ENCODE measurements at regions not wholly inside any gene's neighbourhood (a gene's known extent, or its start where the extent isn't known, plus 50 kb on each side); places are given as distances from the start of the nearest gene placed in this dataset.

GRCh38 chr15:35195649-35196048 is 110.6 kb upstream of the NANOGP8 start:
- no peak for TF ChIP-seq EZH2 (IDR thresholded peaks at IDR 0.05; ENCODE audit: low read length, missing control alignments)
- TF ChIP-seq, protein P1, sequence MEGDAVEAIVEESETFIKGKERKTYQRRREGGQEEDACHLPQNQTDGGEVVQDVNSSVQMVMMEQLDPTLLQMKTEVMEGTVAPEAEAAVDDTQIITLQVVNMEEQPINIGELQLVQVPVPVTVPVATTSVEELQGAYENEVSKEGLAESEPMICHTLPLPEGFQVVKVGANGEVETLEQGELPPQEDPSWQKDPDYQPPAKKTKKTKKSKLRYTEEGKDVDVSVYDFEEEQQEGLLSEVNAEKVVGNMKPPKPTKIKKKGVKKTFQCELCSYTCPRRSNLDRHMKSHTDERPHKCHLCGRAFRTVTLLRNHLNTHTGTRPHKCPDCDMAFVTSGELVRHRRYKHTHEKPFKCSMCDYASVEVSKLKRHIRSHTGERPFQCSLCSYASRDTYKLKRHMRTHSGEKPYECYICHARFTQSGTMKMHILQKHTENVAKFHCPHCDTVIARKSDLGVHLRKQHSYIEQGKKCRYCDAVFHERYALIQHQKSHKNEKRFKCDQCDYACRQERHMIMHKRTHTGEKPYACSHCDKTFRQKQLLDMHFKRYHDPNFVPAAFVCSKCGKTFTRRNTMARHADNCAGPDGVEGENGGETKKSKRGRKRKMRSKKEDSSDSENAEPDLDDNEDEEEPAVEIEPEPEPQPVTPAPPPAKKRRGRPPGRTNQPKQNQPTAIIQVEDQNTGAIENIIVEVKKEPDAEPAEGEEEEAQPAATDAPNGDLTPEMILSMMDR (conservative IDR thresholded peaks at IDR 0.05 in 1 of 2, IDR thresholded peaks at IDR 0.05 in 1 of 2; ENCODE audit: low read depth in 1 of 2, low read length in 2 of 2): no peak
